OCI-LY7 (cell line): ENCODE measurements at regions not wholly inside any gene's neighbourhood (a gene's known extent, or its start where the extent isn't known, plus 50 kb on each side); places are given as distances from the start of the nearest gene placed in this dataset.

Experiments used
- BruUV-seq: library from RNA; stranded (reverse); fragments of 400-500 nt; replicated peaks from 2 replicates; lab custom pipeline; 2021; lab: Mats Ljungman, UMichigan
- CTCF ChIA-PET: fragments of 300-600 bp; sonication (Branson Sonifier 250); formaldehyde crosslinking; loops from one replicate; lab custom pipeline; 2022; ENCODE audit warnings: antibody characterized with exemption; ENCODE audit not compliant: unreplicated experiment; lab: Charles Lee
- POLR2A ChIA-PET: fragments of 300-600 bp; sonication (Branson Sonifier 250); formaldehyde crosslinking; loops from one replicate; lab custom pipeline; 2022; ENCODE audit warnings: antibody characterized with exemption; lab: Charles Lee
- DNase-seq: peaks from one replicate; pipeline ENCODE4 v3.0.0-alpha.2; 2015; ENCODE audit warnings: low spot score
- H2AFZ ChIP-seq: fragments of 200-600 bp; sonication (generic), shearing (Covaris generic); 2 replicates; pipeline ENCODE4 v1.6.1; 2014; ENCODE audit warnings: mild to moderate bottlenecking, antibody characterized with exemption, low read length, moderate library complexity
- H3K27ac ChIP-seq: fragments of 200-600 bp; sonication (generic); 2 replicates; pipeline ENCODE4 v1.5.1; 2014; ENCODE audit warnings: mixed run types, low read depth, mild to moderate bottlenecking, moderate library complexity, low read length, inconsistent platforms; ENCODE audit not compliant: poor library complexity, severe bottlenecking
- H3K36me3 ChIP-seq: fragments of 200-600 bp; sonication (generic); 2 replicates; pipeline ENCODE4 v1.6.1; 2014; ENCODE audit warnings: mild to moderate bottlenecking, antibody characterized with exemption, low read length, moderate library complexity, mixed read lengths; ENCODE audit not compliant: insufficient read depth
- H3K4me1 ChIP-seq: fragments of 200-600 bp; sonication (generic); 2 replicates; pipeline ENCODE4 v1.5.1; 2014; ENCODE audit warnings: mild to moderate bottlenecking, low read length; ENCODE audit not compliant: insufficient read depth, poor library complexity, severe bottlenecking
- H3K4me2 ChIP-seq: fragments of 200-600 bp; sonication (generic); 2 replicates; pipeline ENCODE4 v1.6.1; 2014; ENCODE audit warnings: mild to moderate bottlenecking, low read length
- H3K4me3 ChIP-seq: fragments of 200-600 bp; sonication (generic); 2 replicates; pipeline ENCODE4 v1.5.1; 2014; ENCODE audit warnings: mild to moderate bottlenecking, low read depth, low read length; ENCODE audit not compliant: poor library complexity, severe bottlenecking
- H3K79me2 ChIP-seq: fragments of 200-600 bp; sonication (generic); 2 replicates; pipeline ENCODE4 v1.6.1; 2016; ENCODE audit warnings: low read depth, mild to moderate bottlenecking, low read length, moderate library complexity, mixed read lengths; ENCODE audit not compliant: insufficient read depth
- H3K9me2 ChIP-seq: fragments of 200-600 bp; sonication (generic); 2 replicates; pipeline ENCODE4 v1.6.1; 2016; ENCODE audit warnings: mild to moderate bottlenecking, low read length, mixed read lengths; ENCODE audit not compliant: insufficient read depth
- H3K9me3 ChIP-seq: fragments of 200-600 bp; sonication (generic); 2 replicates; pipeline ENCODE4 v1.6.1; 2014; ENCODE audit warnings: mild to moderate bottlenecking, mixed run types, low read length, mixed read lengths
- H4K20me1 ChIP-seq: fragments of 200-600 bp; sonication (generic); 2 replicates; pipeline ENCODE4 v1.6.1; 2014; ENCODE audit warnings: mild to moderate bottlenecking, antibody characterized with exemption, low read length, moderate library complexity, mixed read lengths; ENCODE audit not compliant: insufficient read depth
- CTCF ChIP-seq: fragments of 200-600 bp; sonication (generic); conservative IDR thresholded peaks from 2 replicates; pipeline ENCODE4 v1.5.1; 2014; ENCODE audit warnings: mild to moderate bottlenecking, antibody characterized with exemption, low read length, moderate library complexity, mixed read lengths
- EZH2phosphoT487 ChIP-seq: fragments of 200-600 bp; sonication (generic); IDR thresholded peaks from 2 replicates; pipeline ENCODE4 v1.6.1; 2018; ENCODE audit warnings: low read depth, borderline replicate concordance, mild to moderate bottlenecking, mixed run types, antibody characterized with exemption, low read length, moderate library complexity, mixed read lengths
- intact Hi-C: fragments of 100-400 bp; cut with micrococcal nuclease; formaldehyde crosslinking; loops from one replicate; pipeline ENCODE4 v1.10.0; 2022; ENCODE audit not compliant: unreplicated experiment

DNA sequence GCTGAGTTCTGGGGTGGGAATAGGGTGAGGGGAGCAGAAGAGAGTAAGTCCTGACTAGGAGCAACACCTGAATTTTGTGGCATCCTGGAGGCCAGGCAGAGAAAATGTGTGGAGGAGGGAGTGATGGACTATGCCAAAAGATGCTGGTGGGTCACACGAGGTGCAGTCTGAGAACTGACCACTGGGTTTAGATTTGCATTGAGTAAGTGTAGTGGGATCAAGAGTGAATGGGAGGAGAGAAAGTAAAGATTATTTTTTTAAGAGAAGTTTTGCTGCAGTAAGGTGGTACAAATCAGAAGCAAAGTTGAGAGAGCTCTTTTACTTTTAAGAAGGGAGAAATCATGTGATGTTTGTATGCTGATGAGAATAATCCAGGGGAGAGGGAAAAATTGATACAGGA lies 405.1 kb downstream of the DLEU7 start:
- no peaks in the 10 kb centered on the region for H3K36me3 ChIP-seq
- TF ChIP-seq CTCF (no peak), EZH2phosphoT487 (no peak)
- no peak for DNase-seq
- 0 out of 2 replicates have a peak, but pooled peaks cover 4% of the 10 kb centered on the region for H3K9me3 ChIP-seq
- POLR2A ChIA-PET: no interaction called here
- BruUV-seq: no TSS peak
- CTCF ChIA-PET: no interaction called here
- H3K27ac ChIP-seq: no peak overlapping the region
- H3K79me2 ChIP-seq: no peaks in the 10 kb centered on the region
- H4K20me1 ChIP-seq: no peaks in the 10 kb centered on the region
- no peak overlapping the region for H3K4me2 ChIP-seq
- no peak overlapping the region for H3K4me3 ChIP-seq
- H2AFZ ChIP-seq: no peak overlapping the region
- no peaks in the 10 kb centered on the region for H3K4me1 ChIP-seq
- H3K9me2 ChIP-seq: no peaks in the 10 kb centered on the region
- intact Hi-C loops: no loop called here

- Histone ChIP-seq H3K4me1 (peaks cover 5% of the 10 kb centered on the region), H3K9me3 (0 out of 2 replicates have a peak, but pooled peaks cover 4% of the 10 kb centered on the region), H4K20me1 (no peaks in the 10 kb centered on the region), H3K4me3 (no peak overlapping the region), H3K79me2 (no peaks in the 10 kb centered on the region), H3K4me2 (no peak overlapping the region), H3K36me3 (no peaks in the 10 kb centered on the region), H2AFZ (no peak overlapping the region), H3K27ac (no peak overlapping the region), H3K9me2 (no peaks in the 10 kb centered on the region)
- ChIA-PET CTCF (no interaction called here), POLR2A (no interaction called here)
- BruUV-seq: no TSS peak
- no peak for DNase-seq
- no peak for TF ChIP-seq EZH2phosphoT487
- intact Hi-C loops: no loop called here
These were observed 402.4 kb downstream of the DLEU7 start for GRCh38 chr13:50441130-50441529.

DNA sequence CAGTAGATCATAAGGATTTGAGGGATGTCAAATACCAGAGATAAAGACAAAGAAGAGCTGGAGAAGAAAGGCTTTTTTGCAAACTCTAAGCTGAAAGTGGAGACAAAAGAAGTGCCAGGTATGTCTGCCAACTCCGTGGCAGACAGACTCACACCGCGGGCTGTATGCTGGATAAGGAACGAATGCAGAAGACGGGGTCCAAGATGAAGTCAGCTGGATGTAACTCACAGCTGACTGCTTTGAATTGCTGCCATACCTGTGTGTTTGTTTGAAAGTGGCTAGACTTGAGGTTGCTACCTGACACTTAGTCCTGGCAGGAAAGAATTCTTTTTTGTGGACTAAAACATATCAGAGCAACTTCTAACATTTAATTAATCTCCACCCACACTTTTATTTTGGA lies 398.8 kb downstream of the DLEU7 start:
- ChIA-PET CTCF (no interaction called here), POLR2A (interaction anchor here (0.7 to 2.1 kb wide), 5 partner anchors 11 to 156 kb away, joined by 3 to 7 read pairs (median 3); no protein-coding TSS in a partner anchor)
- Histone ChIP-seq H3K9me2 (no peaks in the 10 kb centered on the region), H3K27ac (no peak overlapping the region), H3K9me3 (0 out of 2 replicates have a peak, but pooled peaks cover 4% of the 10 kb centered on the region), H4K20me1 (no peaks in the 10 kb centered on the region), H3K79me2 (no peaks in the 10 kb centered on the region), H2AFZ (no peak overlapping the region), H3K4me1 (peaks cover 5% of the 10 kb centered on the region), H3K4me2 (no peak overlapping the region), H3K36me3 (no peaks in the 10 kb centered on the region), H3K4me3 (no peak overlapping the region)
- no peak for TF ChIP-seq CTCF
- no peak for TF ChIP-seq EZH2phosphoT487
- no peak for DNase-seq
- no TSS peak for BruUV-seq
- intact Hi-C loops: no loop called here
